Right lobe of liver (tissue), 6 donors: ENCODE measurements at regions not wholly inside any gene's neighbourhood (a gene's known extent, or its start where the extent isn't known, plus 50 kb on each side); places are given as distances from the start of the nearest gene placed in this dataset.

Experiments used
- ATAC-seq, 4 donors: fragments of 200-7000 bp; cut with Tn5 transposase; one replicate each; pipeline ENCODE4 v1.9.1; 2020; ENCODE audit warnings: mild to moderate bottlenecking in 4 of 4, moderate library complexity in 4 of 4
- DNase-seq, 3 donors: peaks; one replicate each; pipeline ENCODE4 v3.0.0-alpha.2; 2020
- H3K27ac ChIP-seq, 3 donors: fragments of 200-600 bp; one replicate each; pipeline ENCODE4 v1.8.0; 2022
- H3K27me3 ChIP-seq, 2 donors: fragments of 200-600 bp; one replicate each; pipeline ENCODE4 v1.8.0; 2022
- H3K36me3 ChIP-seq, 4 donors: fragments of 200-600 bp; sonication (generic) in 1 of 4; one replicate each; pipeline versions ENCODE4 v1.5.1 to v1.8.0; 2017 to 2022; ENCODE audit warnings: control low read depth in 1 of 4
- H3K4me1 ChIP-seq, 4 donors: fragments of 200-600 bp; sonication (generic) in 1 of 4; one replicate each; pipeline versions ENCODE4 v1.5.1 to v1.8.0; 2017 to 2022; ENCODE audit warnings: control low read depth in 1 of 4
- H3K4me3 ChIP-seq, 3 donors: fragments of 200-600 bp; one replicate each; pipeline ENCODE4 v1.8.0; 2022
- H3K9me3 ChIP-seq, 4 donors: fragments of 200-600 bp; sonication (generic) in 1 of 4; one replicate each; pipeline versions ENCODE4 v1.5.1 to v1.8.0; 2017 to 2022; ENCODE audit warnings: control low read depth in 1 of 4
- CTCF ChIP-seq, 4 donors: fragments of 200-600 bp in 3 of 4; fragments of 450-650 bp in 1 of 4; IDR thresholded peaks; one replicate each; pipeline versions ENCODE4 v1.5.1 to v1.8.0; 2016 to 2022; ENCODE audit warnings: antibody characterized with exemption in 4 of 4, mild to moderate bottlenecking in 2 of 4
- POLR2A ChIP-seq: fragments of 450-650 bp; IDR thresholded peaks from one replicate; pipeline ENCODE4 v1.6.1; 2017; ENCODE audit warnings: antibody characterized with exemption, mild to moderate bottlenecking
- WGBS: methylation state at CpG from one replicate; pipeline ENCODE4 v1.1.6; 2018; ENCODE audit warnings: low coverage, low lambda C conversion rate; ENCODE audit not compliant: insufficient coverage; ENCODE audit errors: missing lambda C conversion rate; 5-methylcytosine and 5-hydroxymethylcytosine counted together
- intact Hi-C, 2 donors: fragments of 100-400 bp; cut with DNase I; formaldehyde crosslinking; loops; one replicate each; pipeline versions ENCODE4 v1.11.2 to v1.14.1; 2022
- donor health status: DM: no; HTN: yes; CAD: no.
- donor health status: DM: no; HTN: no; CAD: no.
- donor health status: DM: no; HTN: no; CAD: no.
- donor health status: DM: no; HTN: yes; CAD: no.
- donor health status: DM: no; HTN: yes; CAD: no.

- ATAC-seq (peak; percentile 77 to 97 (median 82)), DNase-seq (peak; percentile 79 to 81 (median 81))
- Histone ChIP-seq H3K27ac (no peak overlapping the region), H3K9me3 (no peaks in the 10 kb centered on the region), H3K4me1 (no peaks in the 10 kb centered on the region), H3K4me3 (no peak overlapping the region), H3K36me3 (no peaks in the 10 kb centered on the region), H3K27me3 (no peaks in the 10 kb centered on the region)
- no peak for TF ChIP-seq CTCF (IDR thresholded peaks at IDR 0.05)
- TF ChIP-seq POLR2A = no peak
- intact Hi-C loops = no loop called here
- 25% methylated on average over 1 of the region's 1 CpG for WGBS
Measured at GRCh38 chr11:79768343-79768742, 327.5 kb upstream of the TENM4 start.

- intact Hi-C loops = no loop called here
- peak in 1 of 4 donors; percentile 17 for TF ChIP-seq CTCF (IDR thresholded peaks at IDR 0.05)
- TF ChIP-seq POLR2A = no peak
- 55% methylated on average over 3 of the region's 3 CpGs for WGBS
- no peaks in the 10 kb centered on the region for H3K36me3 ChIP-seq
- no peak overlapping the region for H3K4me3 ChIP-seq
- no peak overlapping the region for H3K27ac ChIP-seq
- ATAC-seq = peak in 1 of 4 donors; percentile 32
- H3K27me3 ChIP-seq = no peaks in the 10 kb centered on the region
- no peaks in the 10 kb centered on the region for H3K9me3 ChIP-seq
- no peak for DNase-seq
- H3K4me1 ChIP-seq = no peaks in the 10 kb centered on the region
Measured at GRCh38 chr11:79762279-79762921, 321.6 kb upstream of the TENM4 start.

- TF ChIP-seq CTCF (IDR thresholded peaks at IDR 0.05) (no peak), POLR2A (no peak)
- Histone ChIP-seq H3K27me3 (no peaks in the 10 kb centered on the region), H3K4me1 (no peaks in the 10 kb centered on the region), H3K4me3 (no peak overlapping the region), H3K27ac (no peak overlapping the region), H3K36me3 (no peaks in the 10 kb centered on the region), H3K9me3 (no peaks in the 10 kb centered on the region)
- DNase-seq (no peak), ATAC-seq (no peak)
- intact Hi-C loops = no loop called here
- WGBS = 62% methylated on average over 2 of the region's 2 CpGs
Measured at GRCh38 chr11:79758325-79758724, 317.5 kb upstream of the TENM4 start.

- DNase-seq = no peak
- no peaks in the 10 kb centered on the region for H3K4me1 ChIP-seq
- no peak for ATAC-seq
- 88% methylated on average over 1 of the region's 1 CpG for WGBS
- no peak overlapping the region for H3K4me3 ChIP-seq
- no peaks in the 10 kb centered on the region for H3K36me3 ChIP-seq
- no peaks in the 10 kb centered on the region for H3K9me3 ChIP-seq
- no peaks in the 10 kb centered on the region for H3K27me3 ChIP-seq
- intact Hi-C loops = no loop called here
- H3K27ac ChIP-seq = no peak overlapping the region
- TF ChIP-seq CTCF (IDR thresholded peaks at IDR 0.05) = no peak
- TF ChIP-seq POLR2A = no peak
Measured at GRCh38 chr11:79747406-79747805, 306.6 kb upstream of the TENM4 start.

GRCh38 chr11:79744941-79745340 is 304.1 kb upstream of the TENM4 start:
- no peak for TF ChIP-seq CTCF (IDR thresholded peaks at IDR 0.05)
- no peak for TF ChIP-seq POLR2A

More at GRCh38 chr11:79744941-79745340, 304.1 kb upstream of the TENM4 start:
- intact Hi-C loops = no loop called here
- Histone ChIP-seq H3K9me3 (no peaks in the 10 kb centered on the region), H3K27ac (no peak overlapping the region), H3K36me3 (no peaks in the 10 kb centered on the region), H3K4me1 (no peaks in the 10 kb centered on the region), H3K4me3 (no peak overlapping the region), H3K27me3 (no peaks in the 10 kb centered on the region)
- DNase-seq (no peak), ATAC-seq (no peak)
